NB4 (cell line): ENCODE measurements at regions not wholly inside any gene's neighbourhood (a gene's known extent, or its start where the extent isn't known, plus 50 kb on each side); places are given as distances from the start of the nearest gene placed in this dataset.

ENCODE experiments used
- CTCF ChIP-seq: IDR thresholded peaks from one replicate; pipeline ENCODE4 v1.5.1; 2012; ENCODE audit warnings: low read depth, low read length
- POLR2A ChIP-seq: IDR thresholded peaks from 2 replicates; pipeline ENCODE4 v1.6.1; 2011; ENCODE audit warnings: mild to moderate bottlenecking; ENCODE audit not compliant: insufficient read length; ENCODE audit errors: extremely low read depth

GRCh38 chr16:16865374-16865773 is 486.4 kb downstream of the NPIPA7 start:
- TF ChIP-seq CTCF (no peak), POLR2A (no peak)
